Ishikawa (cell line): ENCODE measurements at regions not wholly inside any gene's neighbourhood (a gene's known extent, or its start where the extent isn't known, plus 50 kb on each side); places are given as distances from the start of the nearest gene placed in this dataset.

ENCODE experiments used
- CEBPB ChIP-seq: IDR thresholded peaks from 2 replicates; pipeline ENCODE4 v1.6.1; 2012
- CREB1 ChIP-seq: IDR thresholded peaks from 2 replicates; pipeline ENCODE4 v1.6.1; 2012; ENCODE audit warnings: low read depth
- EGR1 ChIP-seq: IDR thresholded peaks from 2 replicates; pipeline ENCODE4 v1.6.1; 2012
- EP300 ChIP-seq: IDR thresholded peaks from 2 replicates; pipeline ENCODE4 v1.6.1; 2012; ENCODE audit warnings: borderline replicate concordance
- FOXM1 ChIP-seq: IDR thresholded peaks from 2 replicates; pipeline ENCODE4 v1.6.1; 2012; ENCODE audit warnings: low read depth, borderline replicate concordance
- NFIC ChIP-seq: IDR thresholded peaks from 2 replicates; pipeline ENCODE4 v1.6.1; 2012
- RAD21 ChIP-seq: IDR thresholded peaks from 2 replicates; pipeline ENCODE4 v1.6.1; 2012; ENCODE audit warnings: low read depth
- REST ChIP-seq: IDR thresholded peaks from 2 replicates; pipeline ENCODE4 v1.6.1; 2012; ENCODE audit warnings: low read depth, mild to moderate bottlenecking
- TAF1 ChIP-seq: IDR thresholded peaks from 2 replicates; pipeline ENCODE4 v1.6.1; 2012; ENCODE audit warnings: low read depth, mild to moderate bottlenecking
- TCF12 ChIP-seq: IDR thresholded peaks from 2 replicates; pipeline ENCODE4 v1.6.1; 2012; ENCODE audit warnings: low read depth
- TEAD4 ChIP-seq: IDR thresholded peaks from 2 replicates; pipeline ENCODE4 v1.6.1; 2012
- YY1 ChIP-seq: IDR thresholded peaks from 2 replicates; pipeline ENCODE4 v1.6.1; 2012; ENCODE audit warnings: low read depth
- ZBTB7A ChIP-seq: IDR thresholded peaks from 2 replicates; pipeline ENCODE4 v1.6.1; 2012; ENCODE audit warnings: low read depth
- TF ChIP-seq, protein P1 (sequence below): IDR thresholded peaks from 2 replicates; pipeline ENCODE4 v1.6.1; 2012
- TF ChIP-seq, protein P2 (sequence below): IDR thresholded peaks from 2 replicates; pipeline ENCODE4 v1.6.1; 2012

DNA sequence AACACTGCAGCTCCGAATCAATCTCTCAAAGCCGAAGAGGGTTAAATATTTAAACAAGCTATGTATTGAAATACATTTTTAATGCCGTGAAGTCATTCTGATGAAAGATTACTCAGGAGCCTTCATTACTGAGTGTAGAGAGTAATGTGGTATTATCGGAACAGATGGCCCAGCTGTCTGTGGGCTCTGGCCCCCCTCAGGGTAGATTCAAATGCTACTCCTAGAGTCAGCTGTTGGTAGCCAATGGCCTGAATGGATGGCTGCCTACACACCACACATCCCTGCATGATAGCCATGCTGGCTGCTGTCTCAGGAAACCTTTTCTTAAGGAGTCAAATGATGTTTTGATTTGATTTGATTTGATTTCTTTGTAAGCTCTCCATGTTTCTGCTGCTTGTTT lies 732.3 kb upstream of the CELF4 start:
- TF ChIP-seq REST (no peak), EGR1 (no peak), CREB1 (no peak), EP300 (no peak), RAD21 (no peak), TEAD4 (no peak), CEBPB (no peak)
- TF ChIP-seq, protein P1, sequence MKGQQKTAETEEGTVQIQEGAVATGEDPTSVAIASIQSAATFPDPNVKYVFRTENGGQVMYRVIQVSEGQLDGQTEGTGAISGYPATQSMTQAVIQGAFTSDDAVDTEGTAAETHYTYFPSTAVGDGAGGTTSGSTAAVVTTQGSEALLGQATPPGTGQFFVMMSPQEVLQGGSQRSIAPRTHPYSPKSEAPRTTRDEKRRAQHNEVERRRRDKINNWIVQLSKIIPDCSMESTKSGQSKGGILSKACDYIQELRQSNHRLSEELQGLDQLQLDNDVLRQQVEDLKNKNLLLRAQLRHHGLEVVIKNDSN, result no peak

DNA sequence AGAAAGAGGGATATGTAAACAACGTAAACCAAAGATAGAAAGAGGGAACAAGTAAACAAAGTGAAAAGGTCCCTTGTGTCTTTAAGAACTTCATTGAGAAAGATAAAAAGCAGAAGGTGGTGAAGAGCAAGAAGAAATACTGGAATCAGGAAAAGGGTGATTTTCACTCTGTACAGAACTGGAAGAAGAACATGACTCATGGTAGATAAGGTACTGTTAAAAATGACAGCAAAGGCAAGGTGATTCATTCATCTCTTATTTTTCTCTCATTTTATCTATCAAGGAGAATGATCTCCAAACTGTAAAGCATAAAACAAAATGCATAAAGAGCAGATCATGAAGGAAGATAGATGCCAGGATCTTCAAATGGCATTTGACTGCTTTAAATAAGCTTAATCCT lies 724.6 kb upstream of the CELF4 start:
- TF ChIP-seq RAD21, result no peak
- TF ChIP-seq CEBPB, result no peak
- TF ChIP-seq FOXM1, result no peak
- TF ChIP-seq TCF12, result no peak
- no peak for TF ChIP-seq TEAD4
- no peak for TF ChIP-seq EGR1
- TF ChIP-seq CREB1, result no peak
- TF ChIP-seq, protein P2, sequence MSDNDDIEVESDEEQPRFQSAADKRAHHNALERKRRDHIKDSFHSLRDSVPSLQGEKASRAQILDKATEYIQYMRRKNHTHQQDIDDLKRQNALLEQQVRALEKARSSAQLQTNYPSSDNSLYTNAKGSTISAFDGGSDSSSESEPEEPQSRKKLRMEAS, result no peak
- TF ChIP-seq, protein P1, result no peak
- no peak for TF ChIP-seq REST
- no peak for TF ChIP-seq NFIC
- no peak for TF ChIP-seq ZBTB7A
- no peak for TF ChIP-seq EP300
- no peak for TF ChIP-seq TAF1
- TF ChIP-seq YY1, result no peak

GRCh38 chr18:38284972-38285371 lies 719.4 kb upstream of the CELF4 start:
- no peak for TF ChIP-seq CREB1
- no peak for TF ChIP-seq RAD21
- TF ChIP-seq EP300, result no peak
- no peak for TF ChIP-seq NFIC
- no peak for TF ChIP-seq EGR1
- TF ChIP-seq TCF12, result no peak
- no peak for TF ChIP-seq CEBPB
- no peak for TF ChIP-seq FOXM1
- no peak for TF ChIP-seq REST
- TF ChIP-seq, protein P1, result no peak
- TF ChIP-seq TEAD4, result no peak
- TF ChIP-seq TAF1, result no peak

DNA sequence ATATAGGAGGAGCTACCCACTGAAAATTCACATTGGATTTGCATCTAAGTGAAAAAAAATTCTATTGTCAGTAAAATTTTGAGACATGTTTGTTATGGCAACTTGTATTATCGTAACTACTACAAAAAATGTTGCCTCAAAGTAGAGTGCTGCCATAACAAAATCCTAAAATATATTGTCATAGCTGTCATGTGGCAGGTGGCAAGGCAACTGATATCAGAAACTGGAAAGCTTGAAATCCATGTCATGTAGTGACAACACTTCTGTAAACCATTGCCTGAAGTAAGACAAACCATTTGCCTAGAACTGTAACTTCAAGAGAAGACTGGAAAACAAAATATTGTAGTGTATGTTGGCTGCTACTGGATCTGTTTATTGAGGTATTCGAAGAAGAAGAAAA lies 697.5 kb upstream of the CELF4 start:
- TF ChIP-seq RAD21 (no peak), TEAD4 (no peak), EGR1 (no peak), REST (no peak), NFIC (no peak), ZBTB7A (no peak)
- TF ChIP-seq, protein P1, result no peak
